ENCODE measurements at regions not wholly inside any gene's neighbourhood (a gene's known extent, or its start where the extent isn't known, plus 50 kb on each side); places are given as distances from the start of the nearest gene placed in this dataset.
"Not testable (repeated sequence)": the region's sequence is repeated elsewhere in the genome, so short reads cannot be mapped to it uniquely, and the experiment has no call there.

DNA sequence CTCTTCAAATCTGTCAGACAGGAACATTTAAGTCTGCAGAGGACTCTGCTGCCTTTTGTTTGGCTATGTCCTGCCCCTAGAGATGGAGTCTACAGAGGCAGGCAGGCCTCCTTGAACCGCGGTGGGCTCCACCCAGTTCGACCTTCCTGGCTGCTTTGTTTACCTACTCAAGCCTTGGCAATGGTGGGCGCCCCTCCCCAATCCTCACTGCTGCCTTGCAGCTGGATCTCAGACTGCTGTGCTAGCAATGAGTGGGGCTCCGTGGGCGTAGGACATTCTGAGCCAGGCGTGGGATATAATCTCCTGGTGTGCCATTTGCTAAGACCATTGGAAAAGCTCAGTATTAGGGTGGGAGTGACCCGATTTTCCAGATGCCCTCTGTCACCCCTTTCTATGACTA, 250.7 kb upstream of the PKP2 start:
- not testable (repeated sequence) for H3K4me1 ChIP-seq (ENCODE audit: control insufficient read depth, insufficient read depth, low read length); H3K4me3 ChIP-seq (ENCODE audit: low read depth, low read length); H3K9me3 ChIP-seq (ENCODE audit: control insufficient read depth, insufficient read depth, low read length); H3K27me3 ChIP-seq (ENCODE audit: control insufficient read depth, insufficient read depth, low read length); H3K36me3 ChIP-seq (ENCODE audit: control insufficient read depth, insufficient read depth, low read length); H3K27ac ChIP-seq (ENCODE audit: low read depth, low read length); DNase-seq (ENCODE audit: low read depth in 4 of 6, low spot score in 6 of 6)
- 92% methylated on average over 3 of the region's 8 CpGs for WGBS (ENCODE audit: insufficient coverage)

DNA sequence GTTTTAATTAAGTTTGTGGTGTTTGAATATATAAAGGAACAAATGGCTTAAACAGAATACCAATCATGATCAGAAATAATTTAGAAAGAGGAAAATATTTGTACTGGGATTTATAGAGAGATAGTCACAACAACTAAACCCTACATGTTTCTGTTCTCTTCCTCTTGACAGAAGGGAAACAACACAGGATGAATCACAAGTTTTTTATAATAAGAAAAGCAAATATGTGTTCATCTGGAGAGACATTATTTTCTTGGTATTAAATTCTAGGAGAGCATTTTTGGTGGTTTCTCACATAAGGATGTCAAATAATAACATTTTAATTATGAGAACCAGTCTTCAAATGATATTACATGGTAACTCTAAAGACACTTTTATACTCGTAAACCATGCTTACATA, 232.9 kb upstream of the PKP2 start:
- no peak for DNase-seq (ENCODE audit: low read depth in 4 of 6, low spot score in 6 of 6)
- Histone ChIP-seq H3K4me1 (ENCODE audit: control insufficient read depth, insufficient read depth, low read length) (no peaks in the 10 kb centered on the region), H3K27me3 (ENCODE audit: control insufficient read depth, insufficient read depth, low read length) (no peaks in the 10 kb centered on the region), H3K4me3 (ENCODE audit: low read depth, low read length) (no peak overlapping the region), H3K36me3 (ENCODE audit: control insufficient read depth, insufficient read depth, low read length) (no peaks in the 10 kb centered on the region), H3K9me3 (ENCODE audit: control insufficient read depth, insufficient read depth, low read length) (no peaks in the 10 kb centered on the region), H3K27ac (ENCODE audit: low read depth, low read length) (no peak overlapping the region)
- WGBS (ENCODE audit: insufficient coverage) = no CpG with 5 or more reads among the region's 1 CpG

DNA sequence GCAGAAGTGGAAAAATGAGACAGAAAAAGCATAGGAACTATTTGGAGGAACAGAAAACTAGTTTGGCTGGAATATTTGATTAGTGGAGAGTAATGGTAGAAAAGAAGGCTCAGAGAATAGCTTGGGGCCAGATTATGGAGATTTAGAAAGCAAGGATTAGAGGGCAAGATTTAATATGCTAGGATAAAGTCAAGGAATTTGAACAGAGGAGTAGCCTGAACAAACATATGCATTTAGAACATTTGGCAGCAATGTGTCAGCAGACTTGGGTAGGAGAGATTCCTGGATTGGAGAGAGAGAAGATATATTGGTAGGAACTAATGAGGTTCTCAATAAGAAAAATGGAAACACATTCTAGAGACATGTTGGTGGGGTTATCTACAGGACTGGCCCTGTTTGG, 229.2 kb upstream of the PKP2 start:
- Histone ChIP-seq H3K4me3 (ENCODE audit: low read depth, low read length) (no peak overlapping the region), H3K9me3 (ENCODE audit: control insufficient read depth, insufficient read depth, low read length) (no peaks in the 10 kb centered on the region), H3K36me3 (ENCODE audit: control insufficient read depth, insufficient read depth, low read length) (no peaks in the 10 kb centered on the region), H3K4me1 (ENCODE audit: control insufficient read depth, insufficient read depth, low read length) (no peaks in the 10 kb centered on the region), H3K27me3 (ENCODE audit: control insufficient read depth, insufficient read depth, low read length) (no peaks in the 10 kb centered on the region), H3K27ac (ENCODE audit: low read depth, low read length) (no peak overlapping the region)
- DNase-seq (ENCODE audit: low read depth in 4 of 6, low spot score in 6 of 6) = no peak

DNA sequence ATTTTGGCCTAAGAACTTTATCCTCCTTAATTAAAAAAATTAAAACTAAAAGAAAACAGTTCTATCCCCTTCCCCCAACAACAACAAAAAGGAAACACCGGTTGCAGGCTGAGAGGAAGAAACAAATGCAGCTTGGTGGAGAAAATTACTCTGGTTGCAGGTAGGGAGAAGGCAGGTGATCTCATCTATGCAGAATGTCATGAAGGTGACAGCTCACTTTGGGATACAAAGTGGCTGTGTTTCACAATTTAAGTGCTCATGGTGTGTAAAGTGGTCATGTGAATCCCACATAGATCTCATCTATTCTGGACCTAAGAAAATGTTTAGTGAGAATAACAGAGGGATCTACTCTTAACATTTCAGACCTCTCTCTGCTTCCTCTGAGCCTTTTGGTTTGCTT, 219.7 kb upstream of the PKP2 start:
- Histone ChIP-seq H3K27ac (ENCODE audit: low read depth, low read length) (no peak overlapping the region), H3K9me3 (ENCODE audit: control insufficient read depth, insufficient read depth, low read length) (no peaks in the 10 kb centered on the region), H3K4me3 (ENCODE audit: low read depth, low read length) (no peak overlapping the region), H3K4me1 (ENCODE audit: control insufficient read depth, insufficient read depth, low read length) (no peaks in the 10 kb centered on the region), H3K36me3 (ENCODE audit: control insufficient read depth, insufficient read depth, low read length) (no peaks in the 10 kb centered on the region), H3K27me3 (ENCODE audit: control insufficient read depth, insufficient read depth, low read length) (no peaks in the 10 kb centered on the region)
- DNase-seq (ENCODE audit: low read depth in 4 of 6, low spot score in 6 of 6) = no peak
- no CpG with 5 or more reads among the region's 1 CpG for WGBS (ENCODE audit: insufficient coverage)

DNA sequence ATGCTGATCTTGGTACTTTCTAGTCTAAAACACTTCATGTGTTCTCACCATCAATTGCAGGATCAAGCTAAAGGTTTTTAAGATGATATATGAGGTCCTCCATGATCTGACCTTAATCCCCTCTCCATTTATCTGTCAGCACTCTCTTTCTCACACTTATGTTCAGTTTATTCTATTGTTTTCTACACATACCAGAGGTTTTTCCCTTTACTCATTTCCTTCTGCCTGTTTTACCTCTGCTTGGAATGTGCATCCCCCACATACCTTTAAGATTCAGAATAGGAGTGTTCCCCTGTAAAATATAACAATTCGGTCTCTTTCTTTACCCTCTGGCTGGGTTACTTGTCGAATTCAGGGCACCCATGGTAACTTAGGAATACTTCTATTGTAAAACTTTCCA, 219.1 kb upstream of the PKP2 start:
- no CpG with 5 or more reads among the region's 2 CpGs for WGBS (ENCODE audit: insufficient coverage)
- Histone ChIP-seq H3K27ac (ENCODE audit: low read depth, low read length) (no peak overlapping the region), H3K27me3 (ENCODE audit: control insufficient read depth, insufficient read depth, low read length) (no peaks in the 10 kb centered on the region)

DNA sequence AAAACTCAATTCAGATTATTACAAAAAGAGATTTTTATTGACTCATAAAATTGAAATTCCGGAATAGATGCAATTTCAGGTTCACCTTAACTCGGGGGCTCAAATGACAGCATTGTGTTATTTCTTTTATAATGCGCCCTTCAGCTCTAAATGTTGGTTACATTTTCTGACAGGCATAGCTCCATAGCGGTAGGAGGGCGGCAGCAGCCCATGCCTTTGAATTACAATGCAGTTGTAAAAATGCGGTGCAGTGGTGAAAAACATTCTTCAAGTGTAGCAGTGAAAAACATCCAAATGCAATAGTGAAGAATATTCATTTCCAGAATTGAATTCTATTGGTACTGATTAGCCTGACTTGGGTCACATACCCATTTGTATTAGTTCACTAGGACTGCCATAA, 215.3 kb upstream of the PKP2 start:
- Histone ChIP-seq H3K9me3 (ENCODE audit: control insufficient read depth, insufficient read depth, low read length) (no peaks in the 10 kb centered on the region), H3K27me3 (ENCODE audit: control insufficient read depth, insufficient read depth, low read length) (no peaks in the 10 kb centered on the region), H3K36me3 (ENCODE audit: control insufficient read depth, insufficient read depth, low read length) (no peaks in the 10 kb centered on the region), H3K27ac (ENCODE audit: low read depth, low read length) (no peak overlapping the region), H3K4me1 (ENCODE audit: control insufficient read depth, insufficient read depth, low read length) (no peaks in the 10 kb centered on the region), H3K4me3 (ENCODE audit: low read depth, low read length) (no peak overlapping the region)
- peak in 1 of 6 donors; percentile 60 for DNase-seq (ENCODE audit: low read depth in 4 of 6, low spot score in 6 of 6)
- WGBS (ENCODE audit: insufficient coverage) = 50% methylated on average over 2 of the region's 6 CpGs

More for the DNA sequence above, 219.1 kb upstream of the PKP2 start:
- Histone ChIP-seq H3K9me3 (ENCODE audit: control insufficient read depth, insufficient read depth, low read length) (no peaks in the 10 kb centered on the region), H3K4me1 (ENCODE audit: control insufficient read depth, insufficient read depth, low read length) (no peaks in the 10 kb centered on the region), H3K4me3 (ENCODE audit: low read depth, low read length) (no peak overlapping the region), H3K36me3 (ENCODE audit: control insufficient read depth, insufficient read depth, low read length) (no peaks in the 10 kb centered on the region)
- no peak for DNase-seq (ENCODE audit: low read depth in 4 of 6, low spot score in 6 of 6)

DNA sequence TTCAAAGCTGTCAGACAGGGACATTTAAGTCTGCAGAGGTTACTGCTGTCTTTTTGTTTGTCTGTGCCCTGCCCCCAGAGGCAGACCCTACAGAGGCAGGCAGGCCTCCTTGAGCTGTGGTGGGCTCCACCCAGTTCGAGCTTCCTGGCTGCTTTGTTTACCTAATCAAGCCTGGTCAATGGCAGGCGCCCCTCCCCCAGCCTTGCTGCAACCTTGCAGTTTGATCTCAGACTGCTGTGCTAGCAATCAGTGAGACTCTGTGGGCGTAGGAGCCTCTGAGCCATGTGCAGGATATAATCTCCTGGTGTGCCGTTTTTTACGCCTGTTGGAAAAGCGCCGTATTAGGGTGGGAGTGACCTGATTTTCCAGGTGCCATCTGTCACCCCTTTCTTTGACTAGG, 211.2 kb upstream of the PKP2 start:
- H3K27me3 ChIP-seq (ENCODE audit: control insufficient read depth, insufficient read depth, low read length); H3K27ac ChIP-seq (ENCODE audit: low read depth, low read length); H3K4me1 ChIP-seq (ENCODE audit: control insufficient read depth, insufficient read depth, low read length); H3K9me3 ChIP-seq (ENCODE audit: control insufficient read depth, insufficient read depth, low read length); DNase-seq (ENCODE audit: low read depth in 4 of 6, low spot score in 6 of 6); H3K4me3 ChIP-seq (ENCODE audit: low read depth, low read length); H3K36me3 ChIP-seq (ENCODE audit: control insufficient read depth, insufficient read depth, low read length): not testable (repeated sequence)
- 56% methylated on average over 3 of the region's 7 CpGs for WGBS (ENCODE audit: insufficient coverage)

DNA sequence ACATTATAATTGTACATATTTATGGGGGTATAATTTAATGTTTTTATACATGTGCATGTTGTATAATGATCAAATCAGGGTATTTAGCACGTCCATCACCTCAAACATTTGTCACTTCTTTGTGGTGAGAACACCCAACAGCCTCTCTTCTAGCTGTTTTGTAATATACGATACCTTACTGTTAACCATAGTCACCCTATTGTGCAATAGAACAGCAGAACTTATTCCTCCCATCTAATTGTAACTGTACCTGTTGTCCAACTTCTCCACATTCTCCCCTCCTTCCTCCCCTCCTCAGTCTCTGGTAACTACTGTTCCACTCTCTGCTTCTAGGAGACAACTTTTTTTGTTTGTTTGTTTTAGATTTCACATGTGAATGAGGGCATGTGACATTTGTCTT, 197.0 kb upstream of the PKP2 start:
- H3K4me1 ChIP-seq (ENCODE audit: control insufficient read depth, insufficient read depth, low read length) = no peaks in the 10 kb centered on the region
- H3K27me3 ChIP-seq (ENCODE audit: control insufficient read depth, insufficient read depth, low read length) = no peaks in the 10 kb centered on the region
- DNase-seq (ENCODE audit: low read depth in 4 of 6, low spot score in 6 of 6) = no peak
- H3K27ac ChIP-seq (ENCODE audit: low read depth, low read length) = no peak overlapping the region
- no peak overlapping the region for H3K4me3 ChIP-seq (ENCODE audit: low read depth, low read length)
- H3K36me3 ChIP-seq (ENCODE audit: control insufficient read depth, insufficient read depth, low read length) = no peaks in the 10 kb centered on the region
- 83% methylated on average over 1 of the region's 2 CpGs for WGBS (ENCODE audit: insufficient coverage)
- no peaks in the 10 kb centered on the region for H3K9me3 ChIP-seq (ENCODE audit: control insufficient read depth, insufficient read depth, low read length)

DNA sequence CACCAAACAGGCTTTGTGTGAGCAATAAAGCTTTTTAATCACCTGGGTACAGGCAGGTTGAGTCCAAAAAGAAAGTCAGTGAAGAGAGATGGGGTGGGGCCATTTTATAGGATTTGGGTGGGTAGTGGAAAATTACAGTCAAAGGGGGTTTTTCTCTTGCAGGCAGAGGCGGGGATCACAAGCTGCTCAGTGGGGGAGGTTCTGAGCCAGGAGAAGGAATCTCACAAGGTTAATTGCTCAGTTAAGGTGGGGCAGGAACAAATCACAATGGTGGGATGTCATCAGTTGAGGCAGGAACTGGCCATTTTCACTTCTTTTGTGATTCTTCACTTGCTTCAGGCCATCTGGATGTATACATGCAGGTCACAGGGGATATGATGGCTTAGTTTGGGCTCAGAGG, 191.3 kb upstream of the PKP2 start:
- H3K4me1 ChIP-seq (ENCODE audit: control insufficient read depth, insufficient read depth, low read length); H3K27ac ChIP-seq (ENCODE audit: low read depth, low read length); H3K36me3 ChIP-seq (ENCODE audit: control insufficient read depth, insufficient read depth, low read length); DNase-seq (ENCODE audit: low read depth in 4 of 6, low spot score in 6 of 6); H3K9me3 ChIP-seq (ENCODE audit: control insufficient read depth, insufficient read depth, low read length); H3K27me3 ChIP-seq (ENCODE audit: control insufficient read depth, insufficient read depth, low read length); H3K4me3 ChIP-seq (ENCODE audit: low read depth, low read length): not testable (repeated sequence)
- 100% methylated on average over 1 of the region's 1 CpG for WGBS (ENCODE audit: insufficient coverage)

DNA sequence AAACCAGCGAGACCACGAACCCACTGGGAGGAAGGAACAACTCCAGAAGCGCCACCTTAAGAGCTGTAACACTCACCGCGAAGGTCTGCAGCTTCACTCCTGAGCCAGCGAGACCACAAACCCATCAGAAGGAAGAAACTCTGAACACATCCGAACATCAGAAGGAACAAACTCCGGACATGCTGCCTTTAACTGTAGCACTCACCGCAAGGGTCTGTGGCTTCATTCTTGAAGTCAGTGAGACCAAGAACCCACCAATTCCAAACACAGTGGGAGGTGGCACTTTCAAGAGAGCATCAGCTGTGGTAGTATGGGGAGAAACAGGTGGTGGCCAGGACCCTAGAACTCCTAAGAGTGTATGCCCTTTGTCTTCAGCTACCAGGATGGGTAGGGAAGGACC, 179.8 kb upstream of the PKP2 start:
- not testable (repeated sequence) for H3K9me3 ChIP-seq (ENCODE audit: control insufficient read depth, insufficient read depth, low read length); DNase-seq (ENCODE audit: low read depth in 4 of 6, low spot score in 6 of 6)
- 92% methylated on average over 9 of the region's 9 CpGs for WGBS (ENCODE audit: insufficient coverage)

More for the DNA sequence above, 179.8 kb upstream of the PKP2 start:
- not testable (repeated sequence) for H3K27ac ChIP-seq (ENCODE audit: low read depth, low read length); H3K4me1 ChIP-seq (ENCODE audit: control insufficient read depth, insufficient read depth, low read length); H3K36me3 ChIP-seq (ENCODE audit: control insufficient read depth, insufficient read depth, low read length); H3K4me3 ChIP-seq (ENCODE audit: low read depth, low read length); H3K27me3 ChIP-seq (ENCODE audit: control insufficient read depth, insufficient read depth, low read length)

All from spinal cord (tissue), 9 donors.